Activated CD4-positive, alpha-beta T cell treated with anti-CD3 and anti-CD28 coated beads, Interleukin-10, Interleukin-2, amounts not matched to agents 100 ng/mL and 50 ng/mL, durations not matched to agents 16 hours and 8 hours (primary cell): ENCODE measurements at regions not wholly inside any gene's neighbourhood (a gene's known extent, or its start where the extent isn't known, plus 50 kb on each side); places are given as distances from the start of the nearest gene placed in this dataset.
"Not testable (repeated sequence)": the region's sequence is repeated elsewhere in the genome, so short reads cannot be mapped to it uniquely, and the experiment has no call there.

Source experiments
- DNase-seq: peaks from one replicate; pipeline ENCODE4 v3.0.0-alpha.2; 2020

DNA sequence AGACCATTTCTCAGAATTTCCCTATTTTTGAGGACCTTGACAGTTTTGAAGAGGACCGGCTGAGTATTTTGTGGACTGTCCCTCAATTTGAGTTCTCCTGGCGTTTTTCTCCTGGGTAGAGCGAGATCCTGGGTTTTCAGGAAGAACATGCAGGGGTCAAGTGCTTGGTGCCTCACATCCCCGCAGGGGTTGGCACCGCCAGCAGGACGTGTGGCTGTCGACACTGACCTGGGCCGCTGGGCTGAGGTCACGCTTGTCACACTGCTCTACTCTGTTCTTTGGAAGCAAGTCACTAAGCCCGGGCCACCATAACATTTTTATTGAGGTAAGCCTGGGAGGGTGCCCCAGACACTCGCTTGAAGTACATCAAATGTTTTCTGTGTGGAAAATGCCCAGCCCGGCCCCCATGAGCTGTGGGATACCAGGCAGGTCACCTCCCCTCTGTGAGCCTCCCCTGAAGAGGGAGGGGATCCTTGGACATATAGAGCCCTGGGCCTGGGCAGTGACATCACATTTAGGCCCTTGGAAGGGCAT lies 112.0 kb downstream of the NPIPB11 start:
- not testable (repeated sequence) for DNase-seq

DNA sequence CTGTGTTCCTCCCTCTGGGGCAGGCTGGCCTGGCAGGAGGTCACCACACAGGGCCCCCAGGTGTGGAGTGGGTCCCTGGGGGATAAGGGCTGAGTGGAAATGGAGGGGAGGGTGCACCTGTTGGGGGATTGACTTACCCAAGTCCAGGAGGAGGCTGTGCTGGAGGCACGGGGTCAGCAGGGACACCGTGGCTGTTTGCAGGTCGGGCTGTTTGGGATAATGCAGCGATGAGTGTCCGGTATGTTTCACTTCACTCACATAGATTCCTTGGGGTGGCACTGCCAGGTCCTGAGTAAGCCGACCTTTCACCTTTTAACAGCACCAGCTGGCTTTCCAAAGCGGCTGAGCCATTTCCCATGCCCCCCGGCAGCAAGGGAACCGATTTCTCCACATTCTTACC lies 113.0 kb downstream of the NPIPB11 start:
- DNase-seq = not testable (repeated sequence)

DNA sequence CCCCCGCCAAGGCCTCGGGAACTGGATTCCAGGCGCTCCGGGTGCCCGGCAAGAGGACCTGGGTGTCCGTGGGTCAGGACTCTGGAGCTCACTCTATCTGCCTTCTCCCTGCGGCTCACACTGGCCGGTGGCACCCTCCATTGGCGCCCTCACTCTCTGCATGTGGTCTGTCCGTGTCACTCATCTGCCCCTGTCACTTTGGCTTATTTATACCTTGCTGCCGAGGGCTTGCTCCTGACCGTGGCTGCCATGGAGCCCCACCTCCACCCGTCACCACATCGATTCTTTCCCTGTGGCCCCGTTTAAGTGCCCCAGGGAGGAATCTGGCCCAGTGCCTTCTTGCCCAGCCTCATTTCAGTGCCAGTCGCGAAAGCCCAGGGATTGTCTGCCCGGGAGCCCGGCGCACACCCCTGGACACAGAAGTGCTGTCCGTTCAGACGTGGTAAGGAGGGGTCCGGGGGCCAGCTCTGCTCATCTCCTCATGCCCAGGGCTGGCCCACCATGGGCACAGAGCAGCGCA lies 113.5 kb downstream of the NPIPB11 start:
- not testable (repeated sequence) for DNase-seq

DNA sequence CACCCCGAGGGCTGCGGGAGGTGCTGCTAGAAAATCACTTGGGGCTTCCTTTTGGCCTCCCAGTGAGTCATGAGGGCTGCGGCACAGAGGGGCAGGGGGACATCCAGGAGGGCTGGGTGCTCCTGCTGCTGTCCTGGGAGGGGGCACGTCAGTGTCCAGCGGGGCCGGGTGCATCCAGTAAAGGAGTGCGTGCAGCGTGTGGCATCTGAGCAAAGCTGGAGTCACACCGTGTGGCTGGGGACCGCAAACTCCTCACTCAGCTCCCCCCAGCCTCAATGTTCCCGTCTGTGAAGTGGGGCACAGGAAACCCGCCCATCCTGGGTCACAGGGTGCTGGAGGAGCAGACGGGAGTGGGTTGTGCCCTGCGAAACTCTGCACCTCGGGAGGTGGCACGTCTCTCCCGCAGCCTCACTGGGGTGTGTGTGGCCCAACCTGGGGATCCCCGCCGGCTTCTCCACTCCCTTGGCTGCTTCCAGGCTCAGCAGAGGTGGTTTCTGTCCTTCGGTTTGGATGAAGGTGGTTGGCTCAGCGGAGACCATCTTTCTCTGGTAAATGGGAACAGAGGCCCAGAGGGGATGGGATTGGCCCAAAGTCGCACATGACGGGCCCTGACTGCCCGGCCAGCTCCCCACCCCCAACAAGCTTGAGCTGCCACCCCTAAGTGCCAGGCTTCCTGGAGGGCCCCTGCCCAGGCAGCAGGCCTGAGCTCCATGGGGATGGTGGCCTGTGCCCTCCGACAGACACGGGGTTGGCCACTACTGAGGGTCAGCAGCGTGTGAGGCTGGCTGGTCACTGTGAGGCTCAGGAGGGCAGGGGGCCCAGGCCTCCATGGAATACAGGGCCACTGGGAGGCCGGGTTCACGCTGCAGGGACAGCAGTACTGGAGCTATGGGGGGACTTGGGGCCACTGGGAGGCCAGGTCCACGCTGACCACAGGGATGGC lies 114.9 kb downstream of the NPIPB11 start:
- peak; percentile 20 for DNase-seq

DNA sequence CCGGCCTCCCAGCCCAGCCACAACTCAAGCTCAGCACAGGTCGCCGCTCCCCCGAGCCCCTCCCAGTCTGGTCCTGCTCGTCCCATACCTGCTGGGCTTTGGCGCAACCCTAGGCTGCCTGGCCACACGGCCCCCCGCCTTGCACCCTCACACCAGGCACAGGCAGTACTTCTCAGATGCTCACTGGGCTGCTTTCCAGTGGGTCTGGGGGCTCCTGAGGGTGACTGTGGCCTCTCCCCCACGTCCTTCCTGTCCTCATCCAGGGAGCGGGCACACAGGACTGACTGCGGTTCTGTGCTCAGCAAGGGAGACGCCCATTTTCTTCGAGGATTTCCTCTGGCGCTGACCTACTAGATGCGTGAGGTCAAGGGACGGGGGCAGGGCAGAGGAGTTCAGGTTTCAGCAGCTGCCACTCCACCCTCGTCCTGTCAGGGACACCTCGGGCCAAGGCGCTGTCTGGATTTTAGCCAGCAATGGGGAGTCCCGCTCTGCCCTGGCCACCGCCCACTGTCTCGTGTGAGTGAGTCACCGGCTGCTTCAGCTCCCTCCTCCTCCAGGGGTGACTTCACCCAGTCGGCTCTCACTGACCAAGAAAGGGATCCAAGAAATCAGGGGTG lies 115.8 kb downstream of the NPIPB11 start:
- DNase-seq = peak; percentile 82

DNA sequence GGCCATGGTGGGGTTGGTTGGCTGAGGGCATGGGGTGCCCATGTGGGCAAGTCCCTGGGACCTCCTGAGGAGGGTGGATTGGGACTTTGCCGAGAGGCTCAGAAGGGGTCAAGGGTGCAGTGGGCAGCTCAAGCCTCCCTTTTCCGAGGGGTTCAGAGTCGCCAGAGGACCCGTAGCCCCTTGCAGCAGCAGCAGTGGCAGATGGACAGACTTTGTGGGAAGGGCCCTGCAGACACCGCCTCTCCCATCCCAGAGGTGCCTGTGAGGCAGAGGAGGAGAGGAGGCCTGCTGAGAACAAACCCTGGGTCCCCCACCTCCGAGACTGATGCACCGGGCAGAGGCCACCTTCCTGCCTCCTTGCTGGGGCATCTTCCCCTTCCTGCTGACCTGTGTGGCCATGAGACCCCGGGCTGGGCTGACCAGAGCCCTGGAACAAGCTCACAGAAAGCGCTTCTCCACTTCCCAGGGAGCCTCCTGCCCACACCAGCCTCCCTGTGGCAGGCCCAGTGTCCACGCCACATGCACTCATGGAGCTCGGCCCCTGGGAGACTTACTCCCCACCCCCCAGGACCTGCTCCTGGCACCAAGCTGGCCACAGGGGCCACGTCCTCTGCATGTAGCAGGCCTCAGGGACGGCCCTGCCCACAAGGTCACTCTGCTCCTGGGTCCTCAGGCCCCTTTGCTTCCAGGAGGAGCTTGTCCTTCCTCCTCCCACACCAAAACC lies 116.8 kb downstream of the NPIPB11 start:
- DNase-seq = not testable (repeated sequence)

DNA sequence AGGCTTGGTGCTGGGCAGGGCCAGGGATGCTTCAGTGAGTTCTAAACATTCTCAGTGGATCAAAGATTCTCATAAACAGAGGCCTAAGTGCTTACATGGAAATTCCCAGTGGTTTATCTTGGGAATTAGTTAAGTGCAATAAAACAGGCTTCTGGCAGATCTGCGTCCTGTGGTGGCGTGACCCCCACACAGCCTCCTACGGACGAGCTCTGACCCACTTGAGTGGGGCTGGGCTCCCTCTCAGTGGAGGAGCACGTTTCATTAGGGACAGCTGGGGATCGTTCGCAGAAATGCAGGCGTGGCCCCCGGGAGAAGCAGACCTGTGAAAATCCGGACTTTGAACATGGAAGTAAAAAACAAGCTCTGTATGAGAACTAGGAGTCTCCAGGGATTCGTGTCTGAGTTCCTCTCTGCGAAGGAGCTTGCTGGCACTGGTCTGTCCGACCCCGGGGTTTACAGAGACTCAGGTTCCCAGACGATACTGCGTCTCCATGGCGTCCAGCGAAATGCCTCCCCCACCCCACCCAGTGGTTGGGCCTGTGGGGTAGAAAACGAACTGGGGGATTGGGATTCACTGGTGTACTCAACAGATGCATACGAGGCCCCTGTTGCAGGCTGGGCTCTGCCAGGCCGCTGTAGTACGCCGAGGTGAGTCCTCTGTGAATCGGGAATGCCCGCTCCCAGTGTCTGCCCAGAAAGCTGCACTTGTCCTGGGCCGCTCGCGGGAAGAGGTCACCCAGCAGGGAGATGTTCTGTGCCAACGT lies 117.6 kb downstream of the NPIPB11 start:
- not testable (repeated sequence) for DNase-seq

DNA sequence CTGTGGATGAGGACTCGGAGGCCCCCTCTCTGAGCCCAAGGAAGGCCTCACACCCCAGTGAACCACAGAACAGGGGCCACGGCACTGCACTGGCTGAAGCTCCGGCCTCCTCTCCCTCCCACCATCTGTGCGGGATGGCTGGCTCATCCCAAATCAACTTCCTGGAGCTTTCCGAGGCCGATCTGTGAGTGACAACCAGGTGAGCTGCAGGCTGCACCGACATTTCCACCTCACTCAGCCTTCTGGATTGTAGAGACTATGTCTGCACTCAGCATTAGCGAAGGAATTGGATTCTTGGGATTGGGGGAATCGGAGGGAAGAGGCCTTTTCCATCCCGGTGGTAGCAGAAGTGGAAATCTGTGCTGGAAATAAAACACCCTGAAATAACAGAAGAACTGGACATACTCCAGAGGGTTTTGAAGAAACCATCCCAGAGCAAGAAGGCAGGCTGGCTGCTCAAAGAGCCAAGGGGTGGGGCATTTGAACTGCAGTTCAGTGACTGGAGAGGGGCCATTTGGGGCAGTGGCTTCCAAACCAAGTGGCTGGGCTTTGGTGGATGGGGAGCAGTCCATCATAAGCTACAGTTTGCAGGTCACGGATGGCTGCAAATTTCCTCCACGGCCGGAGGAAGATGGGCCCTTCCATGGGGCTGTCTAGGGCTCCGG lies 118.5 kb downstream of the NPIPB11 start:
- not testable (repeated sequence) for DNase-seq

DNA sequence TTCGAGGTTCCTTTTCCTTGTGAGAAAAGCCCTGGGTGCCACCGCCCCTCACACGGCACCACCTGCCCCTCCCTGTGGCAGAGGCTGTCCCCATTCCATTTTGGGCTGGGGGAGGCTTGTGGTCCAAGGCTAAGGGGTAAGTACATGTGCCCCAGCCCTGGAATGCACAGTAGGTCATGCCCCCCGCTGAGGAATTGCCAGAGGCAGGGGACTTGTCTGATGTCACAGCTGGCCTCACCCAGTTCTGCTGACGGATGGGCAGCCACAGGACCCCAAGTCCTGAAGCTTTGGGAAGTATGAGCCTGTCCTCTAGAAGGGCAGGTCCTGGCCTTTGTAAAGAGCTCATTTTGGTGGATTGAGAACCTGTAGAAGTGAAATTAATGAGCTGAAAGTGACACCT lies 119.3 kb downstream of the NPIPB11 start:
- DNase-seq = not testable (repeated sequence)

DNA sequence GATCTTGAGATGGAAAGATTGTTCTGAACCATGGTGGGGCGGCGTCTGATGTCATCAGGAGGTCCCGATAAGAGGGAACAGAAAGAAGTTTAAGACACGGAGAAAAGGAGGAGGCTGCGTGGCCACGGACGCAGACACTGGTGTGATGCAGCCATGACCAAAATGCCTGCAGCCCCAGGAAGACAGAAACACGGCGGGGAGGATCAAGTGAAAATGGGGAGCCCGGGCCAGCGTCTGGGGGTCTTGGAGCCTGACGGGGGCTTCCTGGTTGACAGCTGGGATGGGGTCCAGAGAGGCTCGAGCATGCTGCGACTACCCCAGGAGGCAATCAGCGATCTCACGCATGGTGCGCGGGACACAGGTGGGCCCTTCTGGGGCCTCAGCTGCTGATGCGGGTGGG lies 119.7 kb downstream of the NPIPB11 start:
- DNase-seq = not testable (repeated sequence)

DNA sequence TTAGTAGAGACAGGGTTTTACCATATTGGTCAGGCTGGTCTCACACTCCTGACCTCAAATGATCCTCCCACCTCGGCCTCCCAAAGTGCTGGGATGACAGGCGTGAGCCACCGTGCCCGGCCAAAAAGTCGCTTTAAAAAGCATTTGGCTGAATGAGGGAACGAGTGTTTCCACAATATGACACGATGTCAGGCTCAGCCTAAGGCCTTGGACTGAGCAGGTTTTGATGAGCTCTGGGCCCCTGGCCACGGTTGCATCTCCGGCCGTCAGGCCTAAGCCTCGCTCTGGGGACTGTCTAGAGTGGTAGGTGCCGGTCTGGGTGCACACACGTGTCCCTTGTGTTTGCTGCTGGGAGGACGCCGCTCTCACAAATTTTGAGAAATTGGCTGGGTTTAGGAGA lies 120.3 kb downstream of the NPIPB11 start:
- DNase-seq = not testable (repeated sequence)

DNA sequence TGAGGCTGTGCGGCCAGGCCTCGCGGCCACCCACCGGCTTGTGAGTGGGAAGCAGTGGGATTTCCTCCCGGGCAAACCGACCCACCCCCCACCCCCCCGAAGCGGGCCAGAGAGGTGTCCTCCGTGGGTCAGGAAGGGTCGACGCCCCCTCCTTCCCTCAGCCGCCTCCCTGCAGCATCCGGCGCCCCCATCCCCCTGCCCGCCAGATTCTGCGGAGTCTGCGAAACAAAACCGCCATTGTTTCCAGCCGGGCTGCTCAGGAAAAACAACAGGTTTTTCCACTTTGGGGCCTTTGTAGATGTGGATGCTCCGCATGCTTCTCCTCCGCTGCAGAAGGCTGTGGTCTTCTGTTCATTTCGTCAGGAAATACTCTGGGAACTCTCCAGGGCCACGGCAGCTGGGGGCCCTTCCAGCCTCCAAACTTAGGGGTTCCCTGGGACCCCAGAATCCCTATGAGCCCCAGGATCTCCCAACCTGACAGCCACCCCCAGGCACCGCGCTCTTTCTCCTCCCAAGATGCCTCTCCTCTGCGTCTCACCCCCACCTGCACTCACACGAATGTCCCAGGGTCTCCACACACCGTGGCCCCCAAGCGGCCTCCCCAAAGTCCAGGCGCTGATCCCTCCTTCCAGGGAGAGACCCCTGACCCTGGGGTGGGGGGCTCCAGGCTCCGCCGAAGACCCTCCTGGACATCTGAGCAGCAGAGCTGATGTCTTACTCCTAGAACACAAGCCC lies 121.2 kb downstream of the NPIPB11 start:
- DNase-seq = not testable (repeated sequence)

DNA sequence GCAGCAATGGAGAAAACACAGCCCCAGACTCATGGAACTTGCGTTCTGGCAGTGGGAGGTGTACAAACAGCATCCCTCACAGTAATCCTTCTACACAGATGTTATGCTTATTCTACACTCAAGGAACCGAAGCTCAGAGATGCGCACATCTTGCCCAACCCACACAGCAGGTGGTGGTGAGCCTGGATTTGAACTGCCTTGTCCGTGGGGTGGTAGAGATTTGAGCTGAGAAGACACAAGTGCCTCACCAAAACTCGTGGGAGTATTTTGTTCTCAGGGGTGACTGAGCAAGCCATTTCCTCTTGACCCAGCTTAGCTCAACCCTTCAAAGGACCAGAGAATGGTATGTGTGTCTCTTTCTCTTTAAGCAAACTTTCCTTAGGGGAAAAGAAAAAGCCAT lies 121.8 kb downstream of the NPIPB11 start:
- not testable (repeated sequence) for DNase-seq

DNA sequence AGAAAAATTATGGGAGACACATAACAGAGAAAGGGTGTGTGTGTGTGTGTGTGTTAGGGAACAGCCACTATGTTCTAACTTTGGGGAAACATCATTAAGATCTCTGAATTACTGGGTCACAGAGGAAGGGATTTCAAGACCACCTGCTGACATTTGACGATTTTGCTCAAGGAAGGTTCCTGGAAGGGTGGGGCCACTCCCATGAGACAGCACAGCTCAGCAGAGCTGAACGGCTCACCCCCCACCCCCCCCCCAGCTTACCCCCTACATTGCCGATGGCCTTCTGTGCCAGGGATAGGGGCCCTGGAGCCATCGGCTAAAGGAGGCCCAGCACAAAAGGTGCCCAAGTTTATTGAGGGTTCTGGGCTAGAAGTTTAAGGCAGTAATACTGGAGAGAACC lies 122.4 kb downstream of the NPIPB11 start:
- DNase-seq = not testable (repeated sequence)

DNA sequence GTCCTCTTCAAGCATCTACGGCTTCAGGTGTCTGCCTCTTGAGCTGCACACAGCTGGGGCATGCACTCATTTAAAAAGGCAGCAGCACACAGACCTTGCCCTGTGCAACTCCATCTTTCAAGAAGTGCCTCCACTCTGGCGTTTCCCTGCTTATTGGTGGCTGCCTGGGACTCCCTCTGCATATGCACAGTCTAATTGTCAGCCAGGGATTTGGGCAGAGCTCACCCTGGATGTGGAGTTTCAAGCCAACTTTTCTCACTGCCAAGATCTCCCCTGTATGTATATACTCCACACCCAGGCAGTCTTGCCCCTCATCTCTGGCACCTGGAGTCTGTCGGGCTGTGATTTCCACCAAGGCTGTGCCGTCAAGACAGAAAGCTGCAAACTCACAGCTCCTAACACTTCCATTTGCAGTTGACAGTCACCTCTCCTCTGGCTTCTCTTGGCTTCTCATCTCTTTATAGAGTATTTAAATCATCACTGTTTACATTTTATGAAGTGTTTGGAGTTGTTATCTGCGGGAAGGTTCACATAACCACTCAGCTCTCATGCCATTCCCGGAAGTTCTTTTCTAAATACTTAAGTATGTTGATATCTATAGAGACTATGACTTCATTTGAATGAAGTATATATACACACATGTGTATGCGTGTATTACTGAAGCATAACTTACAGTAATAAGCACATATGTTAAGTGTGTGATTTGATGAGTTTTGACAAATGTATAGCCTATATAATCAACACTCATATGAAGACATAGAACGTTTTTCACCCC lies 128.2 kb downstream of the NPIPB11 start:
- not testable (repeated sequence) for DNase-seq

DNA sequence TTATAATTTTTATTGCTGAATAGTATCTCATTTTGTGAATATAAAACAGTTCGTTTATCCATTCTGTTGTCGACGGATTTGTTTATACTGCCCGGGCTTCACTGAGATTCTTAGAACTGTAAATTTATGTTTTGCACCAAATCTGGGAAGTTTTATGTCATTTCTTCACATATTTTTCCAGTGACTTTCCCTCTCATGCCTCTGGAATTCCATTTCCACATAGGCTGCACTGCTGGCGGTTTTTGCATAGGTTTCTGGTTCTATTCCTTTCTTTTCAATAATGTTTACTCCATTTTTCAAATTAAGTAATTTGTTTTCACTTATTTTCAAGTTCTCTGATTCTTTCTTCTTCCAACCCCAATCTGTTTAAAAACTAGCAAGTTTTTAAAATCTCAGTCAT lies 130.1 kb downstream of the NPIPB11 start:
- DNase-seq = not testable (repeated sequence)

DNA sequence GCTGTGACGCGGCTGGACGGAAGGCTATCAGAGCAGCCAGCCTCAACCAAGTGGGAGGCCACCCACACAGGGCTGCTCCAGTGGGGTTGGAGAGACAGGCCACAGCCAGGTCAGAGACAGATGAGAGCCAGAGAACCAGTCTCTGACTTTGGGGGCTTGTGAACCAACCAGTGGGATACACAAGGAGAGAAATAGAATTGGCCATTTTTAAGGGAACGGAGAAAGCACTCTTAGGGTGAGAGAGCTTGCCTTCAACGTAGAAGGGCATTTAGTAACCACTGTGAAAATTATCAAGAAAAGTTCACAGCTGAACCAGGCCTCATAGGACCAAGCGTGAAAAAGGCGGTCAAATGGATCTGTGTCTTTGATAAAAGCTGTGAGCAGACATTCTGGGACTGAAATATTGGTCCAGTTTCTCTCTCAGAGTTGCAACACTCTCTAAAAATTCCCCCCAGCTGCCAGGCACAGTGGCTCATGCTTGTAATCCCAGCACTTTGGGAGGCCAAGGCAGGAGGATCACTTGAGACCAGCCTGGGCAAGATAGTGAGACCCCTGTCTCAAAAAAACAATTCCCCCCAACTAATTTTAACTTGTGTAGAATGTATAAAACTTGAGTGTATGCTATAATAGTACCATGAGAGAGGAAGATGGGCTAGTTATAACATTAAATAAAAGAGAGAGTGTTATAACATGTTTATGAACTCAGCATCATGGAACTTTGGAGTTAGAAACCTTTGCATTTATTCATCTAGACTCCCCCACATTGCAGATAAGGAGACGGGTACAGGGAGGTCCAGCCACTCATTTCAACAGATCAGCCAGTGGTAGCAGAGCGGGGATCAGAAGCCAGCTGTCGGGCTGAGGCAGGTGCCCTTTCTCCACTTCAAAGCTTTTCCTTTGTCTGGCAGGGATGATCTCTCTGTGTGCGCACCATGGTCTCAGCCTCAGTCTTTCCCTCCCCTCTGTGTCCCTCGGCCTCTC lies 132.2 kb downstream of the NPIPB11 start:
- DNase-seq = not testable (repeated sequence)

DNA sequence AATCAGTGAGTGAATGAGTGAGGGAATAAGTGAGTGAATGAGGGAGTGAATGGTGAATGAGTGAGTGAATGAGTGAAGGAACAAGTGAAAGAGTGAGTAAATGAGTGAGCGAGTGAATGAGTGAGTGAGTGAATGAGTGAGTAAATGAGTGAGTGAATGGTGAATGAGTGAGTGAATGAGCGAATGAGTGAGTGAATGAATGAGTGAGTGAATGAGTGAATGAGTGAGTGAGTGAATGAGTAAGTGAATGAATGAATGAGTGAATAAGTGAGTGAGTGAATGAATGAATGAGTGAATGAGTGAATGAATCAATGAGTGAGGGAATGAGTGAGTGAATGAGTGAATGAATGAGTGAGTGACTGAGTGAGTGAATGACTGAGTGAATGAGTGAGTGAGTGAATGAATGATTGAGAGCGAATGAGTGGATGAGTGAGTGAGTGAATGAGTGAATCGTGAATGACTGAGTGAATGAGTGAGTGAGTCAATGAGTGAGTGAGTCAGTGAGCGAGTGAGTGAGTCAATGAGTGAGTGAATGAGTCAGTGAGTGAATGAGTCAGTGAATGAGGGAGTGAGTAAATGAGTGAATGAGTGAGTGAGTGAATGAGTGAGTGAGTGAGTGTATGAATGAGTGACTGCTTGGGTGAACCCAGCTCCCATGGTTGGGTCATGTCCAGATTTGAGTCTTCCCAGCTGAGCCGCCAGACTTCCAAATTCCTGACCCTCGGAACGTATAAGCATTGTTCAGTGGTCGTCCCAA lies 133.0 kb downstream of the NPIPB11 start:
- peak; percentile 36 for DNase-seq
